ENCODE measurements at regions not wholly inside any gene's neighbourhood (a gene's known extent, or its start where the extent isn't known, plus 50 kb on each side); places are given as distances from the start of the nearest gene placed in this dataset.
"Not testable (repeated sequence)": the region's sequence is repeated elsewhere in the genome, so short reads cannot be mapped to it uniquely, and the experiment has no call there.

DNA sequence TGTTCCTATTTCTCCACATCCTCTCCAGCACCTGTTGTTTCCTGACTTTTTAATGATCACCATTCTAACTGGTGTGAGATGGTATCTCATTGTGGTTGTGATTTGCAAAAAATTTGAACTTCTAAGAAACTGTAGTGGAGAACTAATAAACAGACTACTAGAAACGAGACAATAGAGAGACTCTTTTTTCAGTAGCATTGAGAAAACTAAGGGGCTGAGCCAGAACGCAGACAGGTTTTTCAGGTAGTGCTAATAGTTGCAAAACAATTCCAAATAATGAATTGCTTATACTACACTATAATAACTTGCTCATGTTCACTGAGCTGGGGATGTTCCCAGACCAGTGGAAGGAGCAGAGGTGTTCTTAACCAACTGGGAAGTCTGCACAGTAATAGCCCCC, 98.8 kb upstream of the DPH5 start:
- DNase-seq (ENCODE audit: low read depth, low spot score) = no peak

DNA sequence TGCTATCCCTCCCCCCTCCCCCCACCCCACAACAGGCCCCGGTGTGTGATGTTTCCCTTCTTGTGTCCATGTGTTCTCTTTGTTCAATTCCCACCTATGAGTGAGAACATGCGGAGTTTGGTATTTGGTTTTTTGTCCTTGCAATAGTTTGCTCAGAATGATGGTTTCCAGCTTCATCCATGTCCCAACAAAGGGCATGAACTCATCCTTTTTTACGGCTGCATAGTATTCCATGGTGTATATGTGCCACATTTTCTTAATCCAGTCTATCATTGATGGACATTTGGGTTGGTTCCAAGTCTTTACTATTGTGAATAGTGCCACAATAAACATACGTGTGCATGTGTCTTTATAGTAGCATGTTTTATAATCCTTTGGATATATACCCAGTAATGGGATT, 98.3 kb upstream of the DPH5 start:
- not testable (repeated sequence) for DNase-seq (ENCODE audit: low read depth, low spot score)

DNA sequence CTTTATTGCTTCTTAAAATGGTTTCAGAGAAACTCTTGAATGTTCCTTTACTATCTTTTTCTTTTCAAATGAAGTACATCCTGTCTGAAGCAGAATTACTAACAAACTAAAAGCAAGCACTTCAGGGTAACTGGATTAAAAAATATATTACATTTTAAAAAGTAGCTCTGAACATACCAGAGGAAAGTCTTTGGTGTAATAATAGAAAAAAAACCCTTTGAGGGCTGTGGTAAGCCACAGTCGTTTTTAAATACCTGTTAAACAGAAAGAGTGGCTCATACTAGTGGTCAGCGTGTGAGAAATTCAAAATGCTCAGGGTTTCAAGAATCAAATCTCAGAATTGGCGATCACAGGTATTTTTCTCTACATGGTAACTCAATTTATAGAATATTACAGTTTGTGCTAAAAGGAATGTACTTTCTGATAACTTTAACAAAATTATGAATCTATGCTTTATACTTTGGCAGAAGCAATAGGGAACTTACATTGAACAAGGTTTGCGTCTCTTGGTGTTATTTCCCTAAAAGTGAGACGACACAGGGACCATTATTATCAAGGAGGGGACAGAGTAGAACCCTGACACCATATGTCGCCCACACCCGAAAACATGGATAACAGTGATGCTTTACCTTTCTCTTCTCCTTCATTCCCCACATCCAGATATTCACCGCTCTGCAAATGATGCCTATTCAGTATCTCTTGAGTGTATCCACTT, 97.0 kb upstream of the DPH5 start:
- DNase-seq (ENCODE audit: low read depth, low spot score) = no peak

DNA sequence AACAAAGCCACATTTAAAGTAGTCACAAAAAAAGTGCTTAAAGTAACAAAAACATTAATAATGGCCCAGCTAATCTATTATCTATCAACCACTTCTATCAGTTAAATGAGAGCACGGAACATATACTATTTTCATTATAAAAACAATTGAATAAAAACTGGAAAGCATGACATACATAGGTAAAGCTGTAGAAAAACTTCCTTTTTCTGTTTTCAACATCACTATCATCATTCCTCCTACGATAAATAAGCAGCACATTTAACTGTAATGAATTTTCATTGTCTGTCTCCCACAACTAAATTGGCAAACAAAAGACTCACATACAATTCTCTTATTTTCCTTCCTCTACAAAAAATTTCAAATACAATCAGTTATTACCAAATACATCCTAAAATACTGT, 96.4 kb upstream of the DPH5 start:
- DNase-seq (ENCODE audit: low read depth, low spot score) = no peak

DNA sequence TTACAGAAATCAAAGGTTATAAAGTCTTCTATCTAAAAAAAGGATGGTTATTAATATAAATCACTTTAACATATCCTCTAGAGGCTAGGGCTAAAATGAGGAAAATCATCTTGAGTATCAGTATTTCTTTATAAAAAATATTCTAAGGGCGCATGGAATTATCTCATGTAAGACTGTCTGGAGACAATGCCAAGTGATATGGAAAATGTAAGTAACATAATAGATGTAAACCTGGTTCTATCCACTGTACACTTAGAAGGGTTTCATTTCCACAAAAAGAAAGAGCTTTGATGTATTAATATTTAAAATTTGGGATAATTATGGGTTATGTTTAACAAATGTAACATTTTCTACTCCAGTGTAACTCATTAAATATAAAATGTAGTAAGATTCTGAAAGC, 95.9 kb upstream of the DPH5 start:
- no peak for DNase-seq (ENCODE audit: low read depth, low spot score)

DNA sequence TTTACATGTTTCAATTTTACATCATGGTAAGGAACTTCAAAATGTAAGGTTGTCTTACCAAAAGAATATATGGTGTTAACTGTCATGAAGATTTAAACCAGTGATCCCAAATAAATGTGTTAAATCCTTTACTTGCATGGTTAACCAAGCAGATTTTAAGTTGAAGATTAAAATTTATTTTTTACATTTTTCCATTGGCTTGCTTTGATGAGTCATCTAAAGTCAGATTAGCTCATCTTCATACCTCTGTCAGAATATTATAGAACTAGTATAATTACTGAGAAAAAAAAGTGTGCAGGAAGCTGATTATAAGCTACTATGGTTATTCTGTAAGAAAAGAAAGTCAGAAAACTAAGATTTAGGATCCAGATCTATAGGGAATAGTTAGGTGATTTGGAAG, 95.3 kb upstream of the DPH5 start:
- DNase-seq (ENCODE audit: low read depth, low spot score) = no peak

DNA sequence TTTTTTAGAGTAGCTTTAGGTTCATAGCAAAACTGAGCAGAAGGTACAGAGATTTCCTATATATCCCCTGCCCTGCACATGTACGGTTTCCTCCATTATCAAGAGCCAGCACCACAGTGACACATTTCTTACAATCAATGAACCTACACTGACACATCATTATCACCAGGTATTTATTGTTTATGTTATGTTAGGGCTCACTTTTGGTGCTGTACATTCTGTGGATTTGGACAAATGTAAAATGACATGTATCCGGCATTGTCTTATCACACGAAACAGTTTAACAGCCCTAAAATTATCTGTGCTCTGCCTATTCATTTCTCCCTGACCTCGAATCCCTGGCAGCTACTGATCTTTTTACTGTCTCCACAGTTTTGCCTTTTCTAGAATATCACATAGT, 93.7 kb upstream of the DPH5 start:
- DNase-seq (ENCODE audit: low read depth, low spot score) = no peak

DNA sequence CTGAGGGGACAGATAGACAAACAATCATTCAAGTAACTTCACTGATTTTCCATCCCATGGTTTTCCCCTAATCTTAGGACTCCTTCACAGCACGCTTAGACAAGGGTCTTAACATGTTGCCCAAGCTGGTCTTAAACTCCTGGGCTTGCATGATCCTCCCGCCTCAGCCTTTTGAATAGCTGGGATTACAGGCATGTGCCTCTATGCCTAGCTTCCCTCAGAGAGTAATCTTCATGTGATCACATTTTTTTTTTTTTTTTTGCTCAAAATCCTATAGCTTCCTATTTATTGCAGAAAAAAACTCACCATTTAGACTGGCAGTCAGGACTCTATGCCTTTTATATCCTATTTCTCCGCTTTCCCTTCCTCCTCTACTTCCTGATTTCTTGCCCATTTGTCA, 90.4 kb upstream of the DPH5 start:
- no peak for DNase-seq (ENCODE audit: low read depth, low spot score)

DNA sequence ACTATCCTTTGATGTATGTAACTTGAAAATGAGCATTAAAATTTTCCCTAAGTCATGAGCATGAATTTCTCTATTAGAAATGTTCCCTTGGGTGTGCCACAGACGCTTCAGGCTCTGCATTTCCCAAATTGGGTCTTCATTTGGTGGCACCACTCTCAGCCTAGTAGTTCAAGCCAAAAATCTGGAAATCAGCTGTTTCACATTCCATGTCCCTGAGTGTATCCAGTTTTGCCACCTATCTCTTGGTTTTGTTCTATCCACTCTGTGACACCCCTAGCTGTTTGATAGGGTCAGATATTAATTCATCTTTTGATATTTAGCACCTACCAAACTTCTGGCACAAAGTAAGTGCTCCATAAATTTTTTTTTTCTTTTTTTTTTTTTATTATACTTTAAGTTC, 89.5 kb upstream of the DPH5 start:
- DNase-seq (ENCODE audit: low read depth, low spot score) = no peak

DNA sequence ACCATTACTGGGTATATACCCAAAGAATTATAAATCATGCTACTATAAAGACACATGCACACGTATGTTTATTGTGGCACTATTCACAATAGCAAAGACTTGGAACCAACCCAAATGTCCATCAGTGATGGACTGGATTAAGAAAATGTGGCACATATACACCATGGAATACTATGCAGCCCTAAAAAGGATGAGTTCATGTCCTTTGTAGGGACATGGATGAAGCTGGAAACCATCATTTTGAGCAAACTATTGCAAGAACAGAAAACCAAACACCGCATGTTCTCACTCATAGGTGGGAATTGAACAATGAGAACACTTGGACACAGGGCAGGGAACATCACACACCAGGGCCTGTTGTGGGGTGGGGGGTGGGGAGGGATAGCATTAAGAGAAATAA, 88.5 kb upstream of the DPH5 start:
- DNase-seq (ENCODE audit: low read depth, low spot score) = not testable (repeated sequence)

DNA sequence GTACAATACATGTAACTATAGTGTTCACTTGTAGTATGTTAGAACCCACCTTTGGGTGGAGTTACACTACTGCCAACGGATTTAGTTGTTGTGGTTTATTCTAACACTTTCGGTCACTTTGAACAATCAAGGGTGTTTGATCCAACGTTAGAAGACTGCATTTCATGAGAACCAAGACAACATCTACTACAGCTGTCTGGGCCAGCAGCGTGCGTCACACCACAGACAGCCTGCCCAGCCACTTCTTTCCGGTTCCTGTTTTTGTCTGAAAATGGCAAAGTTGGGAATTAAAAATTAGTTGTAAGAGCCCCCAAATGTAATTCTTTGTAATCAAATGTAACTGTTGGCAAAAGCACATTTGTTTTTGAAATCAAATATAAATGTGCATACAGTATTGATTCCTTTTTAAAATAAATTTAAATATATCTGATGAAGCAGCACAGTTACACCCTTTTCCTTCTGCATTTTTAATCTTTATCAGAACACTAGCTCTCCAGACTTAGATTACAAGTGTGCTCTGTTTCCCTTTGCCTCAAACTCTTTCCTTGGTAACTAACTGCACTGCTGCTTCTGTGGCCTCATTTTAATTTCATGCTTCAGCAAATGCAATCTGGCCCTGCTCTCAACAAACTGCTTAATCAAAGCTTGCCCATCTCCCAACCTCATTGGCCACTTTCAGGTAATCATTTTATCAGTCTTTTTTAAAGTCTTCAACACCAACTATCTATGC, 86.6 kb upstream of the DPH5 start:
- peak; percentile 56 for DNase-seq (ENCODE audit: low read depth, low spot score)

DNA sequence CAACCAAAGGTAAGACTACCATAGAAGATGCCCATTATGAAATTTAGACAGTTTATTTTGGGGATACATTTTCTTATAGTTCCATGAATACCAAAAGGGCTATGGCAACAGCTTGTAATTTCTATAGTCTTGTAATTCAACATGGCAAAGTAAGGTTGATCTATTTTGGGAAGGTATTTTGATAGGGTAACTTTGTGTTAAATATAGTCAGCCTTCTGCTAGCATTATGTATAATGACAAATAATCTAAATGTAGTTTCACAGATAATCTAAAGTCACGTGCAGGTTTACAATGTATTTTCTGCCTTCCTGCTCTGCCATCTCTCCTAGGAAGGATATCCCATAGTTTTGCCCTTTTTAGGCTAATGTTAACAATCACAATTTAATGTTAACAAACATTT, 85.9 kb upstream of the DPH5 start:
- no peak for DNase-seq (ENCODE audit: low read depth, low spot score)

DNA sequence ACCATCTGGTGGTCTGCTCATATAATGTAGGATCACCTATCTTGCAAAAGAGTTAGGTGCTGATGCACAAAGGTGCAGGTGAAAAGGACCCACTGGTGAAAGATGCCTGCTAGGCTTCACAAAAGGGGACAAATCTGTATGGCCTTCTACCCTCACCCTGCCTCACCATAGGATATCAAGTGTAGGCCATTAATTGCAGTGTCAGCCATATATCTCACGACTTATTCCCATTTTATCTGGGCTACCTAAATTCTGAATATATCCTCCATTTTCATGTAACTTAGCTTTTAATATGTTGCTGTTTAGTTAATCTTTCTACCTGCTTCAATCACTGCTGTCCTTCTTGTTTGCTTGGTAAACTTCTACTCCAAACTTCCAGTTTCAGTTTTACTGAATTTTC, 84.2 kb upstream of the DPH5 start:
- no peak for DNase-seq (ENCODE audit: low read depth, low spot score)

DNA sequence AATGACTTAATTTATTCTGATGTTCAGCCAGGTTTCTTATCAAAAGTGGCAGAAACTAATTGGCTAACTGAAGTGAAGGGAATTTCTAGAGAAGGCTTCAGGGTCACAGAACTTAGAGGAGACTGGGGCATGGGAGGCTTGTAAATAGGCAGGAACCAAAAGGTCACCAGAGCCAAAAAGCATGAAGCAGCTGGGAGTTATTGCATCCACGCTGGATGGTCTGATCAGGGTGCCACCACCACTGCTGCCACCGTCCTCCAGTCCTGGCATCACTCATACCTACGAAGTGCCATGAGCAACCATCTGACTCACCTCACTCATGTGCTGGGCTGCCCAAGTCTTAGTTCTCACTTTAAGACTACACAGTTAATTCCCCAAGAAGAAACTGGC, 82.5 kb upstream of the DPH5 start:
- DNase-seq (ENCODE audit: low read depth, low spot score) = no peak

DNA sequence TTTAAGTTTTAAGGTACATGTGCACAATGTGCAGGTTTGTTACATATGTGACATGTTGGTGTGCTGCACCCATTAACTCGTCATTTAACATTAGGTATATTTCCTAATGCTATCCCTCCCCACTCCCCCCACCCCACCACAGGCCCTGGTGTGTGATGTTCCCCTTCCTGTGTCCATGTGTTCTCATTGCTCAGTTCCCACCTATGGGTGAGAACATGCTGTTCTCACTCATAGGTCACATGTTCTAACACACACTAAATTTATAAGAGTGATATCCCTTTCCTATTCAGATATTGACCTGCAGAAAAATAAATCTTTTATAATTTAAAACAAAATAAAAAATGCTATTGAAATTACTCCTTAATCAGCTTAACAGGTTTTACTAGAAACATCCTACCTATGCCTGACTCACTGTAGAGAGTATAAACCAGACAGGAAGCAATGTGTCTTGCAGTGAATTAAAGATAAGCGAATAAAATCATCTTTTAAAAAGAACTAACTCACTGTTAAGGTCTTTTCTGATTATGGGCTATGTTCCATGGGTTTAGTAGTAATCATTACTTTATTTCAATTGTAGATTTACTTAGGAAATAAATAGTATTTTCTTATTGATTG, 82.0 kb upstream of the DPH5 start:
- no peak for DNase-seq (ENCODE audit: low read depth, low spot score)

DNA sequence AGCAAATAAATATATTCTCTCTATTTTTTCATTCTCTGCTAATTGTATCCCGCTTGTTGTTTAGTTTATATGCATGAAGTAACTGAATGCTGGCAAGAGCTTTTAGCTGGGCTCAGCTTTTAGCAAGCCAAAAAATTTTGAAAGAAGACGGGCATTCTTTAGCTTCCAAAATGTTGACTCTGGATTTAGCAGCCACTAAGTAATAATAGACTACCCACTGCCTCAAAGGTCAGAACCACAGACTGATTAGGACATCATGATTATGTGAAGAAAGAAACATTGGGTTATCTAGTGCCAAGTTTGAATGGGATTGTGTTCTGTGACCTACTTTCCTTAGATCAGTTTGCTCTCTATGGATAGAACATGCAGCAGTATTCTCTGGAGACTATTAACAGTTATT, 80.3 kb upstream of the DPH5 start:
- no peak for DNase-seq (ENCODE audit: low read depth, low spot score)

DNA sequence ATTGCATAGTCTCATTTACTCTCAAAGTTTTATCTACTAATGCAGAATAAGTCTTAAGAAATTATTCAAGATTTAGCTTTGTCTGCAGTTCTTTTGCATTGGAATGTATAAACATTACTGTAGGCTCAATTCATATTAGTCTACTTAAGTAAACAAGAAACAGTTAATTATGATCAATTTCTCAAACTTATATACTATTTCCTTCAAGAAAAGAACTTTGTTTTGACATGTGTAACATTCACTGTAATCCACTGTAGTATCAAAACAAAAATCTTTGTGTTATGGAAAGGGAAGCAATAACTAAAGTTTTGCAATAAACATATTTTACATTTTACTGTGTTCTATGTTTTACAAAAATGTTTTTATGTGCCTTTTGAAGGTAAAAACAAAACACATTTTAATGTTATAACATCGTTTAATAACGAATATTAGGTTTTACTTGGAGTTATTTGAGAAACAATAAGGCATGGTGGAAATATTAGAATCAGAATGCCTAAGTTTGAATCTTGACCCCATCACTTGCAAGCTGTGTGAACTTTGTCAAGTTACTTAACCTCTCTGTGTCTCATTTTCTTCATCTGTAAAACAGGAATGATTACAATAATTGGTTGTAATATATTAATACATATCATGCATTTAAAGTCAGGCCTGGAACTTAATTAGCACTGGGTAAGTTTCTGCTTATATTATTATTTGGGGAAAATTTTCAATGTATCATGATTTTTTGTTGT, 77.0 kb upstream of the DPH5 start:
- no peak for DNase-seq (ENCODE audit: low read depth, low spot score)

DNA sequence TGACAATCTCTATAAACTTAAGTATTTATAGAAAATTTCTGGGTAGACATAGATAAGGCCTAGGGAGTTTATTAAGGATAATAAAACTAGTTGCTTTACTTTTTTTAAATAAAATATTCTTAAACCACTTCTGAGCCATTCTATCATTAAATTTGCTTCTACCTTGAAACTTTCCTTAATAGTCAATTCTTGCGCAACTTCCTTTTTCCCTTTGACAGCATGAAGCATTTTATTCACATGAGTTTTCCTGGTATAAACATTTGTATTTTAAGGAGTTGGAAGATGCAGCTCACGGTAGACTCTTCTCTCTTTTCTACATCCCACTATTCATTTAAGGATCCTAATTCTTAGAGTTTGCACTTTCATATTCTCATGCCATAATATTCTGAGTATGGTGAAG, 75.8 kb upstream of the DPH5 start:
- no peak for DNase-seq (ENCODE audit: low read depth, low spot score)

DNA sequence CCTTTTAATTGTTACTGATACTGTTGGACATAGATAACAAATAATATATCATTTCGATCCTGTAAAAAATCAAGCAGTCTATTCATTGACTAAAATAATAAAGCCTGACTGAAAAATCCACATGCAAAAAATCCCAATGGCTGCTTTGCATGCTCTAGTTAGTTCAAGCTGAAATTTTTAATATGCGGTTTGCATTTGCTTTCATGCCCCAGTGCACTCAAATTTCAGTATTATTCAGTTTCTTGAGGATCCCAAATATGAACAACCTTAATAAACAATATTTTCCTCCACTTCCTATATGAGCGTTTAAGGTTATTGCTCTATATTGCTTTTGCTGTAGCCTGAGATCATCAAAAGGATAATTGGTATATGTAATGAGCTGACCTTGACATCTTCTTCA, 75.1 kb upstream of the DPH5 start:
- DNase-seq (ENCODE audit: low read depth, low spot score) = no peak

DNA sequence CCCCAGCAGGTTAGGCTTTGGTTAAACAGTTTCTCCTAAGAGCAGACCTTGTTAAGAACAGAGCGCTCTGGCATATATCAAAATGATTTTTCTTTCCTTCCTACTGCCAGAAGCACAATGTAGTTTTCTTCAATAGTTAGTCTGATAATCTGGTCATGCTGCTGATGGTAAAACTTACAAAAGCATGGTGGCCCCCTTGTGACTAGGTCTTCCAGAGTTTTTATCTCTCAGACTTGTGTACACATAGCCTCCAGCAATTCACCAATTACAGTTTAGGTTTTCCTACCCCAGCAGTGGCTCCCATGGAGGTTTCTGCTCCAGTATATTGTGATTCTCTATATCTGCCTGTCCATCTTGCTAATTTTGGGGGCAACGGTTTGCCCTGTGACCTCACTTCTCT, 73.3 kb upstream of the DPH5 start:
- no peak for DNase-seq (ENCODE audit: low read depth, low spot score)

DNA sequence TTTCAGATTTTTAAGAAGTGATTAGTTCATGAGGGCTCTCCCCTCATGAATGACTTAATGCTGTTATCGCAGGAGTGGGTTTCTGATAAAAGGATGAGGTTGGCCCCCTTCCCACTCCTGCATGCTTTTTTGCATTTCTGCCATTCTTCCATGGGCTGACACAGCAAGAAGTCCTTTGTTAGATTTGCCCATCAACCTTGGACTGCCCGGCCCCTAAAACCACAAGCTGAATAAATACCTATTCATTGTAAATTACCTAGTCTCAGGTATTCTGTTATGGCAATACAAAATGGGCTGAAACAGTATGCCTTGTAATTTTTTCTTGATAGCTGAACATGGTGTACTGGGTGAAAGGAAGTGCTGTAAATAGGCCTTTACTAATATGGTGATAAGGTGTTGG, 72.7 kb upstream of the DPH5 start:
- DNase-seq (ENCODE audit: low read depth, low spot score) = no peak

DNA sequence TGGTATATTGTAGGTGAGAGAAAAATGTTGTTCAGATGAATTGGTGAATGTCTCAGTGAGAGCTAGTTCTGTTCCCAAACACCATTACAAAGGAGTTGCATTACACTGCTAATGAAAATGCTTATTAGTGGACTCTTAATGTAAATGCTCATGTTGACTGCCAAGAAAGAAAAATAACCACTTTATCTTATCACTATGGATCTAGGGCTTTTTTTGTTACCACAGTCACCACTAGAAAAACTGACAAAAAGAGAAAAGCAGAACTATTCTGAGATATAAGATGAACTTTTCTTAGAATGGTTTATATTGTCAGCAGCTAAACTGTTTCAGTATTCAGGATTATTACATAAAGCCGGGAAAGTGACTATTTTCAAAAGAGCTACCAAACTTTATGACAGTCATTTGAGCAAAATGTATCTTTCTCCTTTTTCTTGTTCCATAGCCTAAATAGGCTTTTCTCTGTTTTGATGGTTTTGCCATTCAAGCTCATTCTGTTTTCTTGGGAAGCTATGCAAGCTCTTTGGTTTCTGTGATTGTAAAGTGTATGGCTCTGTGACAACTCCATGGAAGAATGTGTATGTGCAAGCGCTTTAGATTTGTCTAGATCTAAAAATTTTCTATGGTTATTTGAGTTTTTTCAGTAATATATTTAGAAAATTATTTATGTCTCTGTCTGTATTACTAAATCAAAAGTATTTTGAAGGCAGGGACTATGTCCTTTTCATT, 64.2 kb upstream of the DPH5 start:
- no peak for DNase-seq (ENCODE audit: low read depth, low spot score)
